Ishikawa (cell line): ENCODE measurements at regions not wholly inside any gene's neighbourhood (a gene's known extent, or its start where the extent isn't known, plus 50 kb on each side); places are given as distances from the start of the nearest gene placed in this dataset.

Experiments used
- CEBPB ChIP-seq: IDR thresholded peaks from 2 replicates; pipeline ENCODE4 v1.6.1; 2012
- CREB1 ChIP-seq: IDR thresholded peaks from 2 replicates; pipeline ENCODE4 v1.6.1; 2012; ENCODE audit warnings: low read depth
- EGR1 ChIP-seq: IDR thresholded peaks from 2 replicates; pipeline ENCODE4 v1.6.1; 2012
- EP300 ChIP-seq: IDR thresholded peaks from 2 replicates; pipeline ENCODE4 v1.6.1; 2012; ENCODE audit warnings: borderline replicate concordance
- FOXM1 ChIP-seq: IDR thresholded peaks from 2 replicates; pipeline ENCODE4 v1.6.1; 2012; ENCODE audit warnings: low read depth, borderline replicate concordance
- NFIC ChIP-seq: IDR thresholded peaks from 2 replicates; pipeline ENCODE4 v1.6.1; 2012
- RAD21 ChIP-seq: IDR thresholded peaks from 2 replicates; pipeline ENCODE4 v1.6.1; 2012; ENCODE audit warnings: low read depth
- TAF1 ChIP-seq: IDR thresholded peaks from 2 replicates; pipeline ENCODE4 v1.6.1; 2012; ENCODE audit warnings: low read depth, mild to moderate bottlenecking
- TCF12 ChIP-seq: IDR thresholded peaks from 2 replicates; pipeline ENCODE4 v1.6.1; 2012; ENCODE audit warnings: low read depth
- TEAD4 ChIP-seq: IDR thresholded peaks from 2 replicates; pipeline ENCODE4 v1.6.1; 2012
- YY1 ChIP-seq: IDR thresholded peaks from 2 replicates; pipeline ENCODE4 v1.6.1; 2012; ENCODE audit warnings: low read depth
- ZBTB7A ChIP-seq: IDR thresholded peaks from 2 replicates; pipeline ENCODE4 v1.6.1; 2012; ENCODE audit warnings: low read depth
- TF ChIP-seq, protein P1 (sequence below): IDR thresholded peaks from 2 replicates; pipeline ENCODE4 v1.6.1; 2012; ENCODE audit warnings: low read depth, mild to moderate bottlenecking
- TF ChIP-seq, protein P2 (sequence below): IDR thresholded peaks from 2 replicates; pipeline ENCODE4 v1.6.1; 2012
- TF ChIP-seq, protein P3 (sequence below): IDR thresholded peaks from 2 replicates; pipeline ENCODE4 v1.6.1; 2012

DNA sequence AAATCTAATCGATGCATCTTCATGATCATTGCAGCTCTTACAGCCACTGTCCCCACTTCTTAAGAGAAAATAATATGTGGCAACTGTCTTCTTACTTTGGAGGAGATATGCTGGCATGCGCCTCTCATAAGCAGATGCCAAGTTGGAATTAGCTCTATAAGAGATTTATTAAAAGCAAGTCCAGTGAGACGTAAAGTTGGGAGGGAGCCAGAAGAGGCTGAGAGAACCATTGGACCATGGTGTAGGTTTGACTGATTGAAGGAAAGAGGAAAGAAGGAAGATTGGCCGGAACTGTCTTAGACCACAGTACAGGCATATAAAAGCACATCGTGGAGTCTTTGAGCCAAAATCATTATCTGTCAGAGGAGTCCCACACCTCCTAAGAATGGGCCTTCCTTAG lies 265.7 kb upstream of the ZC3H15 start:
- peak; percentile 72 for TF ChIP-seq NFIC
- no peak for TF ChIP-seq FOXM1

DNA sequence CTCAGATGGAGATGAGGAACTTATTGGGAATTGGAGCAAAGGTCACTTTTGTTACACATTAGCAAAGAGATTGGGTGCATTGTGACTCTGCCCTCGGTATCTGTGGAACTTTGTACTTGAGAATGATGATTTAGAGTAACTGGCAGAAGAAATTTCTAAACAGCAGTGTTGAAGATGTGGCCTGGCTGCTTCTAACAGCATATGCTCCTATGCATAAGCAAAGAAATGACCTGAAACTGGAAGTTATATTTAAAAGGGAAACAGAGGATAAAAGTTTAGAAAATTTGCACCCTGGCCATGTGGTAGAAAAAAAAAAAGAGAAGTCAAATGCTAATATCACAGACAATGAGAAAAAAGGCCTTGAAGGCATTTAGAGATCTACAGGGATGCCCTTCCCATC lies 256.8 kb upstream of the ZC3H15 start:
- TF ChIP-seq ZBTB7A (no peak), EGR1 (no peak), YY1 (no peak), CEBPB (no peak), TEAD4 (no peak), EP300 (no peak), CREB1 (no peak), TAF1 (no peak), FOXM1 (no peak), TCF12 (no peak), RAD21 (no peak), NFIC (no peak)
- TF ChIP-seq, protein P1, sequence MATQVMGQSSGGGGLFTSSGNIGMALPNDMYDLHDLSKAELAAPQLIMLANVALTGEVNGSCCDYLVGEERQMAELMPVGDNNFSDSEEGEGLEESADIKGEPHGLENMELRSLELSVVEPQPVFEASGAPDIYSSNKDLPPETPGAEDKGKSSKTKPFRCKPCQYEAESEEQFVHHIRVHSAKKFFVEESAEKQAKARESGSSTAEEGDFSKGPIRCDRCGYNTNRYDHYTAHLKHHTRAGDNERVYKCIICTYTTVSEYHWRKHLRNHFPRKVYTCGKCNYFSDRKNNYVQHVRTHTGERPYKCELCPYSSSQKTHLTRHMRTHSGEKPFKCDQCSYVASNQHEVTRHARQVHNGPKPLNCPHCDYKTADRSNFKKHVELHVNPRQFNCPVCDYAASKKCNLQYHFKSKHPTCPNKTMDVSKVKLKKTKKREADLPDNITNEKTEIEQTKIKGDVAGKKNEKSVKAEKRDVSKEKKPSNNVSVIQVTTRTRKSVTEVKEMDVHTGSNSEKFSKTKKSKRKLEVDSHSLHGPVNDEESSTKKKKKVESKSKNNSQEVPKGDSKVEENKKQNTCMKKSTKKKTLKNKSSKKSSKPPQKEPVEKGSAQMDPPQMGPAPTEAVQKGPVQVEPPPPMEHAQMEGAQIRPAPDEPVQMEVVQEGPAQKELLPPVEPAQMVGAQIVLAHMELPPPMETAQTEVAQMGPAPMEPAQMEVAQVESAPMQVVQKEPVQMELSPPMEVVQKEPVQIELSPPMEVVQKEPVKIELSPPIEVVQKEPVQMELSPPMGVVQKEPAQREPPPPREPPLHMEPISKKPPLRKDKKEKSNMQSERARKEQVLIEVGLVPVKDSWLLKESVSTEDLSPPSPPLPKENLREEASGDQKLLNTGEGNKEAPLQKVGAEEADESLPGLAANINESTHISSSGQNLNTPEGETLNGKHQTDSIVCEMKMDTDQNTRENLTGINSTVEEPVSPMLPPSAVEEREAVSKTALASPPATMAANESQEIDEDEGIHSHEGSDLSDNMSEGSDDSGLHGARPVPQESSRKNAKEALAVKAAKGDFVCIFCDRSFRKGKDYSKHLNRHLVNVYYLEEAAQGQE = no peak
- TF ChIP-seq, protein P2, sequence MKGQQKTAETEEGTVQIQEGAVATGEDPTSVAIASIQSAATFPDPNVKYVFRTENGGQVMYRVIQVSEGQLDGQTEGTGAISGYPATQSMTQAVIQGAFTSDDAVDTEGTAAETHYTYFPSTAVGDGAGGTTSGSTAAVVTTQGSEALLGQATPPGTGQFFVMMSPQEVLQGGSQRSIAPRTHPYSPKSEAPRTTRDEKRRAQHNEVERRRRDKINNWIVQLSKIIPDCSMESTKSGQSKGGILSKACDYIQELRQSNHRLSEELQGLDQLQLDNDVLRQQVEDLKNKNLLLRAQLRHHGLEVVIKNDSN = no peak
- TF ChIP-seq, protein P3, sequence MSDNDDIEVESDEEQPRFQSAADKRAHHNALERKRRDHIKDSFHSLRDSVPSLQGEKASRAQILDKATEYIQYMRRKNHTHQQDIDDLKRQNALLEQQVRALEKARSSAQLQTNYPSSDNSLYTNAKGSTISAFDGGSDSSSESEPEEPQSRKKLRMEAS = no peak

DNA sequence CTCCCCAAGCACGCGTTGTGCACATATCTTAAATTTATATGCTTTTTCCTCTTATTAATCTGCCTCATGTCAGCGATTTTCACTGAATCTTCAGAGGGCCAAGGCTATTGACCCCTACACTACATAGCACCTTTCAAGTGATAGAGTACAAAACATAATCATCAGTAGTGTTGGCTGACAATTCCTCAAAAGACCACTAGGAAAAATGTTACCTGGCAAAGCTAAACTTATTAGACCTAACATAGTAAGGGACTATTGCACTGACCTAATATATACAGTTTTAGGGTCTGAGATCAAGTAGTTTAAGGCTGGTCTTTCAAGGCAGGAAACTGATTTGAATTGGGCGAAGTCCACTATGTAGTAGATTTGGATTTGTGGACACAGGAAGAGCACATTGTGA lies 244.2 kb upstream of the ZC3H15 start:
- no peak for TF ChIP-seq TCF12
- no peak for TF ChIP-seq TEAD4
- TF ChIP-seq EP300 = no peak
- no peak for TF ChIP-seq CREB1
- TF ChIP-seq NFIC = no peak
- TF ChIP-seq YY1 = no peak
- TF ChIP-seq FOXM1 = no peak
- TF ChIP-seq, protein P1 = no peak
- TF ChIP-seq ZBTB7A = no peak
- TF ChIP-seq, protein P2 = no peak

DNA sequence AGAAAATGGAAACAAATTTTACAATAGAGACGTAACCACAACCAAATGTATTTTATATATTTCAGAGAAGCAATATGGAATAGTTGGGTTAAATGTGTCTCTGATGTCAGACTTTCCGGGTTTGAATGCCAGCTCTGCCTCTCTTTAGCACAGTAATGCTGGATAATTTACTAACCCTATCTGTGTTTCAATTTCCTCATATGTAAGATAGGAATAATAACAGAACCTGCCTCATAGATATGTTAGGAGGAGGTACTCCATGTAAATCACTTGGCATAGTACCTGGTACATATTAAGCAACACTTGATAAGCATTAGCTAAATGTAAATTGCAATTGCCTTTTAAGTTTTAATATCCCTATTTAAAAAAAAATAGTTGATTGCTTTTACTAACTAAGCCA lies 231.3 kb upstream of the ZC3H15 start:
- TF ChIP-seq ZBTB7A (no peak), NFIC (no peak), FOXM1 (no peak), CREB1 (no peak), EGR1 (no peak), YY1 (no peak), TCF12 (no peak), CEBPB (no peak), TEAD4 (no peak)
- TF ChIP-seq, protein P2 = no peak
- TF ChIP-seq, protein P3 = no peak
- TF ChIP-seq, protein P1 = no peak

DNA sequence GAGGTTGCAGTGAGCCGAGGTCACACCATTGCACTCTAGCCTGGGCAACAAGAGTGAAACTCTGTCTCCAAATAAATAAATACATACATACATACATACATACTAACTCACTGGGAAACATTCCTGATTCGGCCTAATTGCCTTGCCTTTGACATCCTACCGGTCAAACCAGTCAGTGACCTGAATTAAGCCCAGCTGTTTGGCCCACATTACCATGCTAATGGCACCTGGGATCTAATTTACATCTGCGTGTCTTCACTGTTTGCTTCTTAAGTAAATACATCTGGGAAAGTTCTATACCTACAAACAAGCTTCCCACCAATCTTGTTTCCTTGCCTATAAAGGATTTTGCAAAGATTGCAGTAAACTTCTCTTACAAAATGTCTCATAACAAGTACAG lies 230.2 kb upstream of the ZC3H15 start:
- TF ChIP-seq FOXM1 = no peak
- no peak for TF ChIP-seq RAD21
- no peak for TF ChIP-seq NFIC
- no peak for TF ChIP-seq TAF1
- TF ChIP-seq TCF12 = no peak
- TF ChIP-seq, protein P1 = no peak
